ENCODE measurements at regions not wholly inside any gene's neighbourhood (a gene's known extent, or its start where the extent isn't known, plus 50 kb on each side); places are given as distances from the start of the nearest gene placed in this dataset.

DNA sequence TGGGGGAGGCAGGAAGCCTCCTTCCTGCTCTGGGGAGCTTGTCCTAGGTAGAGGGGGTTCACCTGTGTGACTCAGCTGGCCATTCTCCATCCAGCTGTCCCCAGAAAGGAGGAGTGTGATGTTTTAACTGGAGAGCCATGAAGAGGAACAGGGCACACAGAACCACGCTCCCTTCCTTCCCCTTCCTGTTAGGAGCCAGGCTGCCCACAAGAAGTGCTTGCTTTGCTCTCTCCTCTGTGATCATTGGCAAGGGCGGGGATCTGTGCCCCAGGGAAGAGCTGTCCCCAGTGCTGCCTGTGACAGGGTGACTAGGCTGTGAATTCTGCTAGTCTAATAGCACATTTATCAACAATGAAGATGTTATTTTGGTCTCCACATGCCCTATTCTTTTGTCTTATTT is 169.6 kb upstream of the GATB start:
- Histone ChIP-seq H3K36me3 (ENCODE audit: control insufficient read depth in 2 of 2, insufficient read depth in 2 of 2, low read length in 2 of 2) (no peaks in the 10 kb centered on the region), H3K4me1 (ENCODE audit: control insufficient read depth in 2 of 2, insufficient read depth in 2 of 2, low read length in 2 of 2) (no peaks in the 10 kb centered on the region), H3K9ac (ENCODE audit: low read depth in 1 of 2, low read length in 2 of 2) (no peak overlapping the region), H3K9me3 (ENCODE audit: control insufficient read depth in 2 of 2, low read length in 2 of 2) (no peaks in the 10 kb centered on the region), H3K27ac (ENCODE audit: low read depth in 2 of 2, low read length in 2 of 2) (no peak overlapping the region), H3K4me3 (ENCODE audit: low read length in 2 of 2) (no peak overlapping the region), H3K27me3 (ENCODE audit: control insufficient read depth in 2 of 2, insufficient read depth in 2 of 2, low read length in 2 of 2) (no peaks in the 10 kb centered on the region)

DNA sequence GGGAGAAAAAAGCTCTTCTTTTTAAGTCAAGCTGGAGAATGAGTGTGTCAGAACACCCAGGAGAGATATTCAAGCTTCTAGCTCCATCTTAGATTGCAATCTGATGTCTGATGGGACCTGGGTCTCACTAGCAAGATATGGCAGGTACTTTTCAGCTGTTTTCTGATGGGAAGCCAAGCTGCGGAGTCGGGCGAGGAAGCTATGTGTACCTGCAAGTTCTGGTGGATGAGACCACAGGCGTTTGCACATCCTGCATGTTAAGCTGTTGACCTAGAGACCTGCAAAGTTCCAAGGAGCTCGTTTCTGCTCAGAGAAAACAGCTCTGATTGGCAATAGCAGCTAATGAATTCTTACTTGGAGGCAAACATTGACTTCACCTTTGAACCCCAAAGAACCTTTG is 167.3 kb upstream of the GATB start:
- no peak overlapping the region for H3K4me3 ChIP-seq (ENCODE audit: low read length in 2 of 2)
- no peaks in the 10 kb centered on the region for H3K27me3 ChIP-seq (ENCODE audit: control insufficient read depth in 2 of 2, insufficient read depth in 2 of 2, low read length in 2 of 2)
- H3K9ac ChIP-seq (ENCODE audit: low read depth in 1 of 2, low read length in 2 of 2), result no peak overlapping the region
- H3K9me3 ChIP-seq (ENCODE audit: control insufficient read depth in 2 of 2, low read length in 2 of 2), result no peaks in the 10 kb centered on the region
- no peaks in the 10 kb centered on the region for H3K36me3 ChIP-seq (ENCODE audit: control insufficient read depth in 2 of 2, insufficient read depth in 2 of 2, low read length in 2 of 2)
- H3K4me1 ChIP-seq (ENCODE audit: control insufficient read depth in 2 of 2, insufficient read depth in 2 of 2, low read length in 2 of 2), result no peaks in the 10 kb centered on the region
- H3K27ac ChIP-seq (ENCODE audit: low read depth in 2 of 2, low read length in 2 of 2), result no peak overlapping the region

DNA sequence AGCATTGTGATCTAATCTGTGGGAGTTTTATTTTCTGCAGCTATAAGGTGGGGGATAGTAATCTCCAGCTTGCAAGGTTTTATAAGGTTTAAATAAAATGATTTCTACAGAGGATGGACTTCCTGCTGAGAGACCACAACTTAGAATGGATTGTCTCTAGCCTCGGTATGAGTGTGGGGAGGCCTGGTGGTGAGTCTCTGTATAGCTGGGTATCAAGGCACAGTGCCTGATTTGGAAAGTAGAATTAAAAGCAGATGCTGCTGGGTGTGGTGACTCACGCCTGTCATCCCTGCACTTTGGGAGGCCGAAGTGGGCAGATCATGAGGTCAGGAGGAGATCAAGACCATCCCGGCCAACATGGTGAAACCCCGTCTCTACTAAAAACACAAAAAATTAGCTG is 162.0 kb upstream of the GATB start:
- Histone ChIP-seq H3K36me3 (ENCODE audit: control insufficient read depth in 2 of 2, insufficient read depth in 2 of 2, low read length in 2 of 2) (no peaks in the 10 kb centered on the region), H3K9ac (ENCODE audit: low read depth in 1 of 2, low read length in 2 of 2) (no peak overlapping the region), H3K4me1 (ENCODE audit: control insufficient read depth in 2 of 2, insufficient read depth in 2 of 2, low read length in 2 of 2) (no peaks in the 10 kb centered on the region), H3K9me3 (ENCODE audit: control insufficient read depth in 2 of 2, low read length in 2 of 2) (no peaks in the 10 kb centered on the region), H3K27ac (ENCODE audit: low read depth in 2 of 2, low read length in 2 of 2) (no peak overlapping the region), H3K4me3 (ENCODE audit: low read length in 2 of 2) (no peak overlapping the region), H3K27me3 (ENCODE audit: control insufficient read depth in 2 of 2, insufficient read depth in 2 of 2, low read length in 2 of 2) (peaks cover 0 to 2% of the 10 kb centered on the region in 2 donors)

DNA sequence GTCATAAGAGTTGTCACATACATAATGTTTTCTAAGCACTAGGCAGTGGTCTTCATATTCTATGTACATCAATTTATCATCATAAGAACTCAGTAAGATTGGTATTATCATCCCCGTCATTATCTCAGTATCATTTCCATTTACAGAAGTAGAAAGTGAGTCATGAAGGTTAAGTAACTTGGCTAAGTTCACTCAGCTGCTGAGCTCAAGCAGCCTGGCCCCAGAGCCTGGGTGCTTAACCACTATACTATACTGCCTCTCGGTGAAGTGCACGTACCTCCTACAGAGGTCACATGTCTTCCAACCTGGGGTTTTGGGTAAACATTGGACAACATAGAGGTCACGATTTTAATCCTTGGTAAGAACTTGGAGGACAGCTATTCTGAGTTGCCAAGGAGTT is 161.5 kb upstream of the GATB start:
- H3K4me3 ChIP-seq (ENCODE audit: low read length in 2 of 2), result no peak overlapping the region
- H3K36me3 ChIP-seq (ENCODE audit: control insufficient read depth in 2 of 2, insufficient read depth in 2 of 2, low read length in 2 of 2), result no peaks in the 10 kb centered on the region
- H3K9me3 ChIP-seq (ENCODE audit: control insufficient read depth in 2 of 2, low read length in 2 of 2), result no peaks in the 10 kb centered on the region
- no peak overlapping the region for H3K9ac ChIP-seq (ENCODE audit: low read depth in 1 of 2, low read length in 2 of 2)
- H3K27me3 ChIP-seq (ENCODE audit: control insufficient read depth in 2 of 2, insufficient read depth in 2 of 2, low read length in 2 of 2), result peaks cover 0 to 2% of the 10 kb centered on the region in 2 donors
- H3K27ac ChIP-seq (ENCODE audit: low read depth in 2 of 2, low read length in 2 of 2), result no peak overlapping the region
- no peaks in the 10 kb centered on the region for H3K4me1 ChIP-seq (ENCODE audit: control insufficient read depth in 2 of 2, insufficient read depth in 2 of 2, low read length in 2 of 2)

DNA sequence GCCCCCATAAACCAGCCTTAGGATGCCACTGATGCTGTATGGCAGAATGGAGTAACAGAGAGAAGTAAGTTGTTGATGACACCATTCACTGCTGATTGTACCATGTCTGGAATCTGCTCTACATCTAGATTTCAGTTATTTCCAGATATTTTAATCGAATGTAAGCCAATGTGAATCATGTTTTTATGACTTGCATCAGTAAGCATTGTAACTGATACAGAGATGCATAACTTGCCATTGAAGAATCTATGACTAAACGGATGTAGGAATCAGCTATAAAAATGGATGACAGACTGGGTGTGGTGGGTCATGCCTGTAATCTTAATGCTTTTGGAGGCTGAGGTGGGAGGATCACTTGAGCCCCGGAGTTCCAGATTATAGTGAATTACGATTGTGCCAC is 161.0 kb upstream of the GATB start:
- Histone ChIP-seq H3K4me1 (ENCODE audit: control insufficient read depth in 2 of 2, insufficient read depth in 2 of 2, low read length in 2 of 2) (no peaks in the 10 kb centered on the region), H3K27ac (ENCODE audit: low read depth in 2 of 2, low read length in 2 of 2) (no peak overlapping the region), H3K9me3 (ENCODE audit: control insufficient read depth in 2 of 2, low read length in 2 of 2) (no peaks in the 10 kb centered on the region)

DNA sequence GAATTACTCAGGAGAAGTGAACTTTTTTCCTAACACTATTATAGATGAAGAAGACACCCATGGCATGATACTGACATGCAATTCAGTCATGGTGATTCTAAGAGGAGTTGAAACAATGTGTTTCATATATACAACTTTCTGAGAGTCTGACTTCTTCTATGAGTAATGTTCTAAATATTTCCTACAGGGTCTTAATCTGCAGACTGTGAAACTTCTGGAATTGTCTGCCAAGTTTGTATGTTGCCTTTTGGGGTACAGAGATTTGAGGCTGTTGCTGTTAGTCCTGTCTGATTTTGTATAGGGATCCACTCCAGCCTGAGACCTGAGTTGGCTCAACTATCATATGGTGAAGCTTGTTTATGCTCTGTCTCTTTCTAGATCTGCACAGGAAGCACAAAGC is 160.6 kb upstream of the GATB start:
- H3K9ac ChIP-seq (ENCODE audit: low read depth in 1 of 2, low read length in 2 of 2), result no peak overlapping the region

More for the DNA sequence above, 161.0 kb upstream of the GATB start:
- Histone ChIP-seq H3K9ac (ENCODE audit: low read depth in 1 of 2, low read length in 2 of 2) (no peak overlapping the region), H3K27me3 (ENCODE audit: control insufficient read depth in 2 of 2, insufficient read depth in 2 of 2, low read length in 2 of 2) (peaks cover 0 to 2% of the 10 kb centered on the region in 2 donors), H3K36me3 (ENCODE audit: control insufficient read depth in 2 of 2, insufficient read depth in 2 of 2, low read length in 2 of 2) (no peaks in the 10 kb centered on the region), H3K4me3 (ENCODE audit: low read length in 2 of 2) (no peak overlapping the region)

DNA sequence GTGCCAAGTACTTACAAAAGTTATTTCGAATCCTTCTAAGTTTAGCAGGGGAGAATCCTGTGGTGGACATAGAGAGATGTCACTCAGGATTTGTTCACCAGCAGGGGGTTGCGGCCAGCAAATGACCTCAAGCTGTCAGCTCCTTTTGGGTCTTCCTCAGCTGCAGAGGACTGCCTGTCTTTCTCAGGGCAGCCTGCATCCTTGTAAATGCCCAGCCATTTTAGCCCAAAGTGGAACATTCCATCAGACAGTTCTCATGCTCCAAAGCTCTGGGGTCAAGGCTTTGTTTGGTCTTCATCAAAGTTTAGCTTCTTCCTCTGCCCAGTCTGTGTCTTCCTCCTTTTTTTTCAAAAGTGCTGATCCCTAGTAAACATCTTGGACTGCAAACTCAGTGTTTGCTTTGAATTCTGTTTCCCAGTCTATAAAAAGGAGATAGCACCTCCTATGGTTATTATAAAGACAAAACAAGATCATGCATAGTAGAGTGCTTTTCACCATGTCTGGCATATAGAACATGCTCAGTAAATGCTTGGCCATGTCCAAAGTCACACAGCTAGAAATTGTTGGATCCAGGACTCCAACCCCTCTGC is 156.4 kb upstream of the GATB start:
- no peaks in the 10 kb centered on the region for H3K36me3 ChIP-seq (ENCODE audit: control insufficient read depth in 2 of 2, insufficient read depth in 2 of 2, low read length in 2 of 2)
- no peak overlapping the region for H3K4me3 ChIP-seq (ENCODE audit: low read length in 2 of 2)
- H3K27ac ChIP-seq (ENCODE audit: low read depth in 2 of 2, low read length in 2 of 2), result no peak overlapping the region
- H3K27me3 ChIP-seq (ENCODE audit: control insufficient read depth in 2 of 2, insufficient read depth in 2 of 2, low read length in 2 of 2), result no peaks in the 10 kb centered on the region
- H3K4me1 ChIP-seq (ENCODE audit: control insufficient read depth in 2 of 2, insufficient read depth in 2 of 2, low read length in 2 of 2), result no peaks in the 10 kb centered on the region
- H3K9ac ChIP-seq (ENCODE audit: low read depth in 1 of 2, low read length in 2 of 2), result no peak overlapping the region
- H3K9me3 ChIP-seq (ENCODE audit: control insufficient read depth in 2 of 2, low read length in 2 of 2), result no peaks in the 10 kb centered on the region

More for the DNA sequence above, 160.6 kb upstream of the GATB start:
- Histone ChIP-seq H3K9me3 (ENCODE audit: control insufficient read depth in 2 of 2, low read length in 2 of 2) (no peaks in the 10 kb centered on the region), H3K36me3 (ENCODE audit: control insufficient read depth in 2 of 2, insufficient read depth in 2 of 2, low read length in 2 of 2) (no peaks in the 10 kb centered on the region), H3K4me1 (ENCODE audit: control insufficient read depth in 2 of 2, insufficient read depth in 2 of 2, low read length in 2 of 2) (no peaks in the 10 kb centered on the region), H3K27ac (ENCODE audit: low read depth in 2 of 2, low read length in 2 of 2) (no peak overlapping the region), H3K4me3 (ENCODE audit: low read length in 2 of 2) (no peak overlapping the region), H3K27me3 (ENCODE audit: control insufficient read depth in 2 of 2, insufficient read depth in 2 of 2, low read length in 2 of 2) (peaks cover 0 to 2% of the 10 kb centered on the region in 2 donors)

DNA sequence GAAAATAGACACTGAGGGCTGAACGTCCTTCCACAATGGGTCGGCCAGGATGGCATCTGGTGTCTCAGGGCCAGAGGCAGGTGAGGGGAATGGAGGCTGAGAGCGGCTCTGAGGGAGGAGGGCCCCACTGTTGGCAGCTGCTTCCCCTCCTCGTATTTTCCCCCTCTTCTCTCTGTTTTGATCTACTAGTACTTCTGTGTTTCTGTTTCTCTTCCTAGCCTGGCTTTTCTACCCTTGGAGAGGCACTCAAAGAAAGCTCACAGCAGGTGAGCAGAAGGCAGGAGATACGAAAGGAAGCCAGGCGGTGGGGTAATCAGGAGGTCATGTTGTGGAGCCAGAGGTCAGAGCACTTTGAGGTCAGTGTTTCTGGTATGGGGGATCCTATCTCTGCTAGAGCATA is 151.8 kb upstream of the GATB start:
- H3K4me3 ChIP-seq (ENCODE audit: low read length in 2 of 2), result no peak overlapping the region
- H3K9ac ChIP-seq (ENCODE audit: low read depth in 1 of 2, low read length in 2 of 2), result no peak overlapping the region
- no peaks in the 10 kb centered on the region for H3K9me3 ChIP-seq (ENCODE audit: control insufficient read depth in 2 of 2, low read length in 2 of 2)
- H3K27me3 ChIP-seq (ENCODE audit: control insufficient read depth in 2 of 2, insufficient read depth in 2 of 2, low read length in 2 of 2), result peaks cover 3% of the 10 kb centered on the region in 2 donors
- no peaks in the 10 kb centered on the region for H3K4me1 ChIP-seq (ENCODE audit: control insufficient read depth in 2 of 2, insufficient read depth in 2 of 2, low read length in 2 of 2)
- H3K27ac ChIP-seq (ENCODE audit: low read depth in 2 of 2, low read length in 2 of 2), result no peak overlapping the region
- no peaks in the 10 kb centered on the region for H3K36me3 ChIP-seq (ENCODE audit: control insufficient read depth in 2 of 2, insufficient read depth in 2 of 2, low read length in 2 of 2)

DNA sequence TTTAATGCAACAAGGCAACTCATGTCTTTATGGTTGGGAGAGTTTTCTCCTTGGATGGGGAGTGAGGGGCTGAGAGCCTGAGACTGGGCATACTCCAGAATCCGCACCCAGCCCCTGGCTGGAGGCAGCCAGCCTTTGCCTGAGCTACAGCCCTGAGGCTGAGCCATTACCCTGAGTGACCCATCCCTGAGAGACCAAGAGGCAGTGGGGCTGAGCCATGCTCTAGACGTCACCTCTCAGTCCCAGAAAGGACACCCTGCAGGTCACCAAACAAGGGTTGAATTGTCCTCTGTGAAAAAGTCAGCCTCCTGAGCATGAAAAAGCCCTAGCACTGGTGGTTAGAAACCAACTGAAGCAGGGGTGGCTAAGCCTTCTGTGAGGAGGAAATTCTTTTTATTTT is 151.2 kb upstream of the GATB start:
- no peaks in the 10 kb centered on the region for H3K4me1 ChIP-seq (ENCODE audit: control insufficient read depth in 2 of 2, insufficient read depth in 2 of 2, low read length in 2 of 2)
- H3K4me3 ChIP-seq (ENCODE audit: low read length in 2 of 2), result no peak overlapping the region
- H3K9me3 ChIP-seq (ENCODE audit: control insufficient read depth in 2 of 2, low read length in 2 of 2), result no peaks in the 10 kb centered on the region
- H3K27me3 ChIP-seq (ENCODE audit: control insufficient read depth in 2 of 2, insufficient read depth in 2 of 2, low read length in 2 of 2), result peaks cover 3% of the 10 kb centered on the region in 2 donors
- no peaks in the 10 kb centered on the region for H3K36me3 ChIP-seq (ENCODE audit: control insufficient read depth in 2 of 2, insufficient read depth in 2 of 2, low read length in 2 of 2)
- H3K27ac ChIP-seq (ENCODE audit: low read depth in 2 of 2, low read length in 2 of 2), result no peak overlapping the region
- H3K9ac ChIP-seq (ENCODE audit: low read depth in 1 of 2, low read length in 2 of 2), result no peak overlapping the region

DNA sequence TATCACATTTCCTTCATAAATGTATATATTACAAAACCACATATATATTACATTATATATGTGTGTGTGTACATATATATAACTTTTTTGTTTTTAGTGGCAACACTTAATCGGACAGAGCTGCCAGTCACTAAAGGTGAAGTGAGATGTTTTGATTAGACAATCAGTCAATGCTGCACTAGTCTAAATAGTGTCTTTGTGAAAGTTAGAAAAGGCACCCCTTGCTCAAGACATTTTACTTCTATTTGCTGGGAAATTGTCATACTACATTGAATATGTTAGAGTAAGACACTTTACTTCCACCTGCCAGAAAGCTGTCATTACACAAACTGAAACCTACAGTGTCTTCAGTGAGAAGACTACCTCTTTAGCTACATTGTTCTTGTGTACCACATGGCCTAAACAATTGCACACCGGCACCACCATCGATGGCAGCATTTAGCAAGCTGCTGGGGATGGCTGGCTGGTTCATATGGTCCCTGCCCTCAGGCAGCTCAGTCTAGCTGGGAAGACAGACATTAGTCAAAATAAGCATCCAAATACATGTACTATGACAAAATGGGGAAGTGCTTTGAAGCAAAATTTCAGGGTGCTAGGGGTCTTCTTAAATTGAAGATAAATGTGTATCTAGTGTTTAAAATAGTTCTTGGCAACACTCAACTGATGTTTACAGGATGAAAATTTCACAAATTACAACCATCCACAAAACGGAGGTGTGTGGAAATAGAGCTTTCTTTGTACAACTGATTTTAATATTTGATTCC is 148.1 kb upstream of the GATB start:
- Histone ChIP-seq H3K36me3 (ENCODE audit: control insufficient read depth in 2 of 2, insufficient read depth in 2 of 2, low read length in 2 of 2) (no peaks in the 10 kb centered on the region), H3K9ac (ENCODE audit: low read depth in 1 of 2, low read length in 2 of 2) (no peak overlapping the region), H3K4me3 (ENCODE audit: low read length in 2 of 2) (no peak overlapping the region), H3K27ac (ENCODE audit: low read depth in 2 of 2, low read length in 2 of 2) (no peak overlapping the region), H3K9me3 (ENCODE audit: control insufficient read depth in 2 of 2, low read length in 2 of 2) (no peaks in the 10 kb centered on the region), H3K4me1 (ENCODE audit: control insufficient read depth in 2 of 2, insufficient read depth in 2 of 2, low read length in 2 of 2) (no peaks in the 10 kb centered on the region), H3K27me3 (ENCODE audit: control insufficient read depth in 2 of 2, insufficient read depth in 2 of 2, low read length in 2 of 2) (peaks cover 3% of the 10 kb centered on the region in 2 donors)
